HEK293 (cell line): ENCODE measurements at regions not wholly inside any gene's neighbourhood (a gene's known extent, or its start where the extent isn't known, plus 50 kb on each side); places are given as distances from the start of the nearest gene placed in this dataset.

ENCODE experiments used
- CTCF ChIA-PET: fragments of 350-600 bp; formaldehyde crosslinking; extraction: SDS; loops from one replicate; lab custom pipeline; 2021; ENCODE audit warnings: antibody characterized with exemption; lab: Yijun Ruan, JAX
- POLR2A ChIA-PET: fragments of 300-600 bp; formaldehyde crosslinking; extraction: SDS; loops from one replicate; lab custom pipeline; 2020; ENCODE audit warnings: antibody characterized with exemption, inconsistent platforms; lab: Yijun Ruan, JAX
- H3K27ac ChIP-seq: fragments of 200-500 bp; sonication (Bioruptor generic); 2 replicates; pipeline ENCODE4 v1.5.1; 2014; ENCODE audit warnings: low read depth, low read length, control low read depth, inconsistent platforms; ENCODE audit errors: extremely low read depth
- H3K36me3 ChIP-seq, 2 experiments: fragments of 200-500 bp in 1 of 2; sonication (Bioruptor generic) in 1 of 2; 1 replicate in 1 of 2; 2 replicates in 1 of 2; pipeline ENCODE4 v1.5.1; 2014 to 2017; ENCODE audit warnings: inconsistent platforms in 2 of 2, low read length in 2 of 2; ENCODE audit not compliant: control insufficient read depth in 2 of 2, insufficient read depth in 1 of 2
- H3K4me1 ChIP-seq: fragments of 200-500 bp; sonication (Bioruptor generic); 2 replicates; pipeline ENCODE4 v1.5.1; 2014; ENCODE audit warnings: mild to moderate bottlenecking, low read length, inconsistent platforms; ENCODE audit not compliant: control insufficient read depth, insufficient read depth
- H3K4me3 ChIP-seq: 2 replicates; pipeline ENCODE4 v1.5.1; 2011; ENCODE audit warnings: low read depth, mild to moderate bottlenecking, control low read depth, low read length, moderate library complexity
- H3K9me3 ChIP-seq: fragments of 200-500 bp; sonication (Bioruptor generic); 2 replicates; pipeline ENCODE4 v1.5.1; 2014; ENCODE audit warnings: low read depth, low read length, inconsistent platforms; ENCODE audit not compliant: control insufficient read depth, insufficient read depth
- BCL11B ChIP-seq: fragments of 450-650 bp; formaldehyde crosslinking; IDR thresholded peaks from 2 replicates; pipeline ENCODE4 v1.5.1; 2016; ENCODE audit warnings: low read depth, missing biosample characterization, missing genetic modification characterization
- OVOL3 ChIP-seq: fragments of 450-650 bp; formaldehyde crosslinking; IDR thresholded peaks from 2 replicates; pipeline ENCODE4 v1.5.1; 2016; ENCODE audit warnings: missing biosample characterization, missing genetic modification characterization
- SETDB1 ChIP-seq: IDR thresholded peaks from one replicate; pipeline ENCODE4 v1.6.1; 2017; ENCODE audit warnings: mild to moderate bottlenecking, low read length, moderate library complexity, mixed read lengths; ENCODE audit not compliant: insufficient read length
- YY1 ChIP-seq: fragments of 450-650 bp; formaldehyde crosslinking; IDR thresholded peaks from 2 replicates; pipeline ENCODE4 v1.5.1; 2018; ENCODE audit warnings: missing biosample characterization, missing genetic modification characterization
- YY2 ChIP-seq: fragments of 450-650 bp; formaldehyde crosslinking; IDR thresholded peaks from 2 replicates; pipeline ENCODE4 v1.5.1; 2016; ENCODE audit warnings: missing biosample characterization, missing genetic modification characterization
- ZBTB20 ChIP-seq: fragments of 450-650 bp; formaldehyde crosslinking; IDR thresholded peaks from 2 replicates; pipeline ENCODE4 v1.5.1; 2016; ENCODE audit warnings: missing biosample characterization, missing genetic modification characterization
- ZBTB8A ChIP-seq: fragments of 450-650 bp; formaldehyde crosslinking; IDR thresholded peaks from 2 replicates; pipeline ENCODE4 v1.5.1; 2016; ENCODE audit warnings: missing biosample characterization, missing genetic modification characterization
- ZNF132 ChIP-seq: fragments of 450-650 bp; formaldehyde crosslinking; IDR thresholded peaks from 2 replicates; pipeline ENCODE4 v1.5.1; 2017; ENCODE audit warnings: missing biosample characterization, missing genetic modification characterization, borderline replicate concordance
- ZNF155 ChIP-seq: fragments of 450-650 bp; formaldehyde crosslinking; IDR thresholded peaks from 2 replicates; pipeline ENCODE4 v1.5.1; 2016; ENCODE audit warnings: missing biosample characterization, missing genetic modification characterization
- ZNF184 ChIP-seq: fragments of 450-650 bp; IDR thresholded peaks from 2 replicates; pipeline ENCODE4 v1.5.1; 2018; ENCODE audit warnings: missing biosample characterization, mild to moderate bottlenecking, missing genetic modification characterization
- ZNF19 ChIP-seq: fragments of 450-650 bp; formaldehyde crosslinking; IDR thresholded peaks from 2 replicates; pipeline ENCODE4; 2016; ENCODE audit warnings: missing biosample characterization, missing genetic modification characterization, low read depth
- ZNF391 ChIP-seq: fragments of 450-650 bp; formaldehyde crosslinking; IDR thresholded peaks from 2 replicates; pipeline ENCODE4 v1.5.1; 2016; ENCODE audit warnings: low read depth, missing biosample characterization, missing genetic modification characterization, borderline replicate concordance
- ZNF521 ChIP-seq: fragments of 450-650 bp; formaldehyde crosslinking; IDR thresholded peaks from 2 replicates; pipeline ENCODE4 v1.5.1; 2017; ENCODE audit warnings: missing biosample characterization, mild to moderate bottlenecking, missing genetic modification characterization
- ZNF560 ChIP-seq: fragments of 450-650 bp; formaldehyde crosslinking; IDR thresholded peaks from 2 replicates; pipeline ENCODE4 v1.5.1; 2017; ENCODE audit warnings: missing biosample characterization, missing genetic modification characterization, borderline replicate concordance
- ZNF768 ChIP-seq: fragments of 450-650 bp; formaldehyde crosslinking; IDR thresholded peaks from 2 replicates; pipeline ENCODE4 v1.5.1; 2018; ENCODE audit warnings: missing biosample characterization, mild to moderate bottlenecking, missing genetic modification characterization
- ZNF792 ChIP-seq: fragments of 450-650 bp; formaldehyde crosslinking; IDR thresholded peaks from 2 replicates; pipeline ENCODE4 v1.5.1; 2016; ENCODE audit warnings: missing biosample characterization, missing genetic modification characterization
- TF ChIP-seq, protein P1 (sequence below): fragments of 450-650 bp; formaldehyde crosslinking; IDR thresholded peaks from 2 replicates; pipeline ENCODE4 v1.5.1; 2017; ENCODE audit warnings: missing biosample characterization, missing genetic modification characterization
- TF ChIP-seq, protein P2 (sequence below): fragments of 450-650 bp; formaldehyde crosslinking; IDR thresholded peaks from 2 replicates; pipeline ENCODE4 v1.5.1; 2017; ENCODE audit warnings: missing biosample characterization, missing genetic modification characterization
- TF ChIP-seq, protein P3 (sequence below): fragments of 450-650 bp; formaldehyde crosslinking; IDR thresholded peaks from 2 replicates; pipeline ENCODE4 v1.5.1; 2016; ENCODE audit warnings: missing biosample characterization, missing genetic modification characterization
- TF ChIP-seq, protein P4 (sequence below): fragments of 450-650 bp; IDR thresholded peaks from 2 replicates; pipeline ENCODE4 v1.5.1; 2018; ENCODE audit warnings: missing biosample characterization, missing genetic modification characterization
- TF ChIP-seq, protein P5 (sequence below): fragments of 450-650 bp; formaldehyde crosslinking; optimal IDR thresholded peaks from 2 replicates; pipeline ENCODE3; 2016; ENCODE audit warnings: missing biosample characterization, mild to moderate bottlenecking, missing genetic modification characterization

DNA sequence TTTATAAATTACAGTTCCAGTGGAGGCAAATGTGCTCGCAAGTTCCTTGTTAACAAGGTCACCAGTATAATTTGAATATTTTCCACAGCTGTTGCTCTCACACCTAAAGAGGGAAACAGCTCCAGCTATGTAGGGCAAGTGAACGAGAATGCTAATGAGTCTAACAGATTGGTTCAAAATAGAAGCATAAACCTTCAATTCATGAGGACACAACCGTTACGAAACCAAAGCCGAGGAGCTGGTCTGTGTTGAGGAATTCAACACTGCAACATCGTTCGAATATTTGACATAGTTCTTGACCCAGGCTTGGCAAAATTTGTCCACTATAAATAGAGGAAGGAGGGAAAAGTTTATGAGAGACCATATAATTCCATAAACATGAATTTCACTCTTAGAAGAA is 161.3 kb downstream of the KLF6 start:
- Histone ChIP-seq H3K4me3 (no peak overlapping the region), H3K9me3 (no peaks in the 10 kb centered on the region), H3K4me1 (no peaks in the 10 kb centered on the region), H3K36me3 (no peaks in the 10 kb centered on the region), H3K27ac (no peak overlapping the region)
- POLR2A ChIA-PET: no interaction called here
- TF ChIP-seq ZNF521 (no peak), OVOL3 (tag by site-specific recombination) (no peak), ZNF792 (tag by site-specific recombination) (no peak)
- TF ChIP-seq, protein P1, sequence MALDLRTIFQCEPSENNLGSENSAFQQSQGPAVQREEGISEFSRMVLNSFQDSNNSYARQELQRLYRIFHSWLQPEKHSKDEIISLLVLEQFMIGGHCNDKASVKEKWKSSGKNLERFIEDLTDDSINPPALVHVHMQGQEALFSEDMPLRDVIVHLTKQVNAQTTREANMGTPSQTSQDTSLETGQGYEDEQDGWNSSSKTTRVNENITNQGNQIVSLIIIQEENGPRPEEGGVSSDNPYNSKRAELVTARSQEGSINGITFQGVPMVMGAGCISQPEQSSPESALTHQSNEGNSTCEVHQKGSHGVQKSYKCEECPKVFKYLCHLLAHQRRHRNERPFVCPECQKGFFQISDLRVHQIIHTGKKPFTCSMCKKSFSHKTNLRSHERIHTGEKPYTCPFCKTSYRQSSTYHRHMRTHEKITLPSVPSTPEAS (tag by site-specific recombination): no peak
- CTCF ChIA-PET: no interaction called here

DNA sequence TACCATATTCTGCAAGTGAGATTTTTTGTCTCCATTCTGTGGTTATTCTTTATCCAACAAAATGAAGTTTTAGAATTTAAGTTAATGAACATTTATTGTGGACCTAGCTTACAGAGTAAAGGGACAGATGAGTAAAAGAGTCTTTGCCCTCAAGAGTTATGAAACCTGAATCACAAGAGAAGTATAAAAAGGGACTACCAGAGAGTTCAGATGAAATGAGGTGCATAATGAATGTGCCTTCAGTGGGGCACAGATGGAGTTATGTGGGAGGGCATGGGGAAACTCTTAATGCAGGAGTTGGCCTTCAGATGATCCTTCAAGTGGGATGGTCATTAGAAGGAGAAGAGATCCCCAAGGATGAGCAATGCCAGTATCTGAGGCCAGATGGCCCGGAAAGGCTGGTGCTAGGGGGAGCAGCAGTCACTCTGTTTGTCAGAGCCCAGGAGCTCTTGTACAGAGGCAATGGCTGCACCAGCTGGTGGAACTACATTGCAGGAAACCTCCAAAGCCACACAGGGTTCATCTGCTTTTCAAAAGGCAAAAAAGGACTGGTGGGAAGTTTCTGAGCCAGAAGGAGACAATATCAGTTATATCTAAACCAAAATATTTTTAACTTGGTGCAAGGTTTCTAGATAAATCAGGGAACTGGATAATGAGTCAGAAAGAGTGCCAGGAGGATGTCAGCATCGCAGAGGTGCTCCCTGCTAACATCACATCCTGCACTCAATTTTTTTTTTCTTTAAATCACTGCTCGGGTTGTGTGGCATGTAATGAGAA is 162.0 kb downstream of the KLF6 start:
- TF ChIP-seq, protein P2, sequence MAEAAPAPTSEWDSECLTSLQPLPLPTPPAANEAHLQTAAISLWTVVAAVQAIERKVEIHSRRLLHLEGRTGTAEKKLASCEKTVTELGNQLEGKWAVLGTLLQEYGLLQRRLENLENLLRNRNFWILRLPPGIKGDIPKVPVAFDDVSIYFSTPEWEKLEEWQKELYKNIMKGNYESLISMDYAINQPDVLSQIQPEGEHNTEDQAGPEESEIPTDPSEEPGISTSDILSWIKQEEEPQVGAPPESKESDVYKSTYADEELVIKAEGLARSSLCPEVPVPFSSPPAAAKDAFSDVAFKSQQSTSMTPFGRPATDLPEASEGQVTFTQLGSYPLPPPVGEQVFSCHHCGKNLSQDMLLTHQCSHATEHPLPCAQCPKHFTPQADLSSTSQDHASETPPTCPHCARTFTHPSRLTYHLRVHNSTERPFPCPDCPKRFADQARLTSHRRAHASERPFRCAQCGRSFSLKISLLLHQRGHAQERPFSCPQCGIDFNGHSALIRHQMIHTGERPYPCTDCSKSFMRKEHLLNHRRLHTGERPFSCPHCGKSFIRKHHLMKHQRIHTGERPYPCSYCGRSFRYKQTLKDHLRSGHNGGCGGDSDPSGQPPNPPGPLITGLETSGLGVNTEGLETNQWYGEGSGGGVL (tag by site-specific recombination): no peak
- TF ChIP-seq, protein P3, sequence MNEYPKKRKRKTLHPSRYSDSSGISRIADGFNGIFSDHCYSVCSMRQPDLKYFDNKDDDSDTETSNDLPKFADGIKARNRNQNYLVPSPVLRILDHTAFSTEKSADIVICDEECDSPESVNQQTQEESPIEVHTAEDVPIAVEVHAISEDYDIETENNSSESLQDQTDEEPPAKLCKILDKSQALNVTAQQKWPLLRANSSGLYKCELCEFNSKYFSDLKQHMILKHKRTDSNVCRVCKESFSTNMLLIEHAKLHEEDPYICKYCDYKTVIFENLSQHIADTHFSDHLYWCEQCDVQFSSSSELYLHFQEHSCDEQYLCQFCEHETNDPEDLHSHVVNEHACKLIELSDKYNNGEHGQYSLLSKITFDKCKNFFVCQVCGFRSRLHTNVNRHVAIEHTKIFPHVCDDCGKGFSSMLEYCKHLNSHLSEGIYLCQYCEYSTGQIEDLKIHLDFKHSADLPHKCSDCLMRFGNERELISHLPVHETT (tag by site-specific recombination): no peak
- TF ChIP-seq ZNF132 (tag by site-specific recombination) (no peak), BCL11B (tag by site-specific recombination) (no peak), ZBTB8A (no peak), ZNF19 (tag by site-specific recombination) (no peak), ZNF560 (no peak), ZNF155 (tag by site-specific recombination) (no peak), ZBTB20 (tag by site-specific recombination) (no peak)
- TF ChIP-seq, protein P4, sequence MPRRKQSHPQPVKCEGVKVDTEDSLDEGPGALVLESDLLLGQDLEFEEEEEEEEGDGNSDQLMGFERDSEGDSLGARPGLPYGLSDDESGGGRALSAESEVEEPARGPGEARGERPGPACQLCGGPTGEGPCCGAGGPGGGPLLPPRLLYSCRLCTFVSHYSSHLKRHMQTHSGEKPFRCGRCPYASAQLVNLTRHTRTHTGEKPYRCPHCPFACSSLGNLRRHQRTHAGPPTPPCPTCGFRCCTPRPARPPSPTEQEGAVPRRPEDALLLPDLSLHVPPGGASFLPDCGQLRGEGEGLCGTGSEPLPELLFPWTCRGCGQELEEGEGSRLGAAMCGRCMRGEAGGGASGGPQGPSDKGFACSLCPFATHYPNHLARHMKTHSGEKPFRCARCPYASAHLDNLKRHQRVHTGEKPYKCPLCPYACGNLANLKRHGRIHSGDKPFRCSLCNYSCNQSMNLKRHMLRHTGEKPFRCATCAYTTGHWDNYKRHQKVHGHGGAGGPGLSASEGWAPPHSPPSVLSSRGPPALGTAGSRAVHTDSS (tag by site-specific recombination): no peak
- no peaks in the 10 kb centered on the region for H3K9me3 ChIP-seq
- ChIA-PET CTCF (no interaction called here), POLR2A (no interaction called here)
- H3K4me1 ChIP-seq: no peaks in the 10 kb centered on the region
- H3K27ac ChIP-seq: no peak overlapping the region
- H3K36me3 ChIP-seq: no peaks in the 10 kb centered on the region
- no peak overlapping the region for H3K4me3 ChIP-seq

DNA sequence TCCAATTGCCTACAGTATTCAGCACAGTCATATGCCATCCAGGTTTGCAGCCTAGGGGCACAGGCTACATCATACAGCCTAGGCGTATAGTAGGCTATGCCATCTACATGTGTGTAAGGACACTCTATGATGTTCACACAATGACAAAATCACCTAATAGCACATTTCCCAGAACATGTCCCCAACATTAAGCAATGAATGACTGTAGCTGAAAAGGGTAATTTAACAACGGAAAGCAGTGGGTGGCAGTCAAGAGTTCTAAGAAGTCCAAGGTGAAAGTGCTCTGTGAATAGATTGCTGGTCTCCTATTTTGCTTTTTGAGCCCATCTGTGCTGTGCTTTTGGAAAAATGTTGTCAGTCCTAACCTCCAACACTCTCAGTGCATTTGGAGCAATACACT is 162.6 kb downstream of the KLF6 start:
- no peaks in the 10 kb centered on the region for H3K4me1 ChIP-seq
- H3K27ac ChIP-seq: no peak overlapping the region
- POLR2A ChIA-PET: no interaction called here
- no peaks in the 10 kb centered on the region for H3K9me3 ChIP-seq
- CTCF ChIA-PET: no interaction called here
- H3K4me3 ChIP-seq: no peak overlapping the region
- no peaks in the 10 kb centered on the region for H3K36me3 ChIP-seq
- no peak for TF ChIP-seq ZNF768 (tag by site-specific recombination)
- TF ChIP-seq, protein P5, sequence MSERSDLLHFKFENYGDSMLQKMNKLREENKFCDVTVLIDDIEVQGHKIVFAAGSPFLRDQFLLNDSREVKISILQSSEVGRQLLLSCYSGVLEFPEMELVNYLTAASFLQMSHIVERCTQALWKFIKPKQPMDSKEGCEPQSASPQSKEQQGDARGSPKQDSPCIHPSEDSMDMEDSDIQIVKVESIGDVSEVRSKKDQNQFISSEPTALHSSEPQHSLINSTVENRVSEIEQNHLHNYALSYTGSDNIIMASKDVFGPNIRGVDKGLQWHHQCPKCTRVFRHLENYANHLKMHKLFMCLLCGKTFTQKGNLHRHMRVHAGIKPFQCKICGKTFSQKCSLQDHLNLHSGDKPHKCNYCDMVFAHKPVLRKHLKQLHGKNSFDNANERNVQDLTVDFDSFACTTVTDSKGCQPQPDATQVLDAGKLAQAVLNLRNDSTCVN (tag by site-specific recombination): no peak
- TF ChIP-seq, protein P4 (tag by site-specific recombination): no peak
- TF ChIP-seq SETDB1: no peak
- no peak for TF ChIP-seq YY1 (tag by site-specific recombination)
- no peak for TF ChIP-seq ZNF184 (tag by site-specific recombination)
- no peak for TF ChIP-seq YY2
- no peak for TF ChIP-seq ZNF391 (tag by site-specific recombination)
